SHP77 (cell line): ENCODE measurements at regions not wholly inside any gene's neighbourhood (a gene's known extent, or its start where the extent isn't known, plus 50 kb on each side); places are given as distances from the start of the nearest gene placed in this dataset.
"Not testable (repeated sequence)": the region's sequence is repeated elsewhere in the genome, so short reads cannot be mapped to it uniquely, and the experiment has no call there.

Source experiments
- DNase-seq, 2 experiments: peaks; one replicate each; lab custom pipeline; 2025; lab: John Stamatoyannopoulos, UW

DNA sequence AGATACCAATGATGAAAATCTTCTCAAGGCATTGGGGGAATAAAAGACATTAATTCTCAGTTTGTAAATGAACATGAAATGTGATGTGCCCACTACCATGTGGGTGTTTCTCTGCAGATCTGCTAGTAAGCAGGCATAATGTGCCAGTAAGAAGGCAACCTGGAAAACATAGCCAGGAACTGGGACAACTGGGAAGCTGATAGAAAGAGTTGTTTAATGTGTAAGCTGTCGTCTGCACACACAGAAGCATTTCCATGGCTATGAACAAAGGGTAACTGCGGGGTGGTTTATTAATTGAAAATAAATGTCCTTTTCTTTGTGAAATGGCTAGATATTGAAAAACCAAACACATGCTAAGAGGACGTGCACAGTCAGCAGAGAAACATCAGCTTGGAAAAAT lies 52.0 kb downstream of the ZC3H11B start:
- no peak for DNase-seq

DNA sequence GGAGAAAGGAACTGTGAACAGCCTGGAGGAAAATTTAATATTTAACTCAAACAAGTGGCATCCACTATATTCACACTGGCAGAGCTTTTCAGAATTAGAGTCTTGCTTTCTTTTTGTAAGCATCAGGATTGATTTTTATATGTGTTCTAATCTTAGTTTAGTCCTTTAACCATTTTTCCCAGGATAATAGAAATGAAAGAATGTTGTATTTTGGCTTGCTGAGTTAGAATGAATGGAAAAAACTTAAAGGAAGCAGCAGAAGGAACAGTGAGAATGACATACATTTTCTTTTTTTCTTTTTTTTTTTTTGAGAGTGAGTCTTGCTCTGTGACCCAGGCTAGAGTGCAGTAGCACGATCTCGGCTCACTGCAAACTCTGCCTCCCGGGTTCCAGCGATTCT lies 53.0 kb downstream of the ZC3H11B start:
- no peak for DNase-seq

DNA sequence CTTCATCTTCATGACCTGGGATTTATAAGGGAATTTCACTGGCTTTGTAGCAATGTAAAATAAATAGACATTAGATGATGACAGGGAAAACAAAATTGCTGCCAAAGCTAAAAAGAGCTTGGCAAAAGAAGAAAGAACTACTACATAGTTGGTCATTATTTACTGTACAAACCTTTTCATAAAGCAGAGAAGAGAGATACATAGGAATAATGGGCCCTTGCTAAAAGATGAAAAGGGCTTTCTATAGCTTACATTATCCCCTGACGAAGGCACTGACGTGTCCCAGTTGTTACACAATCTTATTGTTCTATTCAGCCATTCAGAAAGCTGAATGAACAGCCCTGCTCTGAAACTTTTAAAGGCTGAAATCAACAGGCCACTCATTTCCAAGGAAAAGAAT lies 57.1 kb downstream of the ZC3H11B start:
- DNase-seq = no peak

GRCh38 chr1:219555031-219555692 lies 57.7 kb downstream of the ZC3H11B start:
- no peak for DNase-seq

GRCh38 chr1:219553934-219554502 lies 58.9 kb downstream of the ZC3H11B start:
- no peak for DNase-seq

- no peak for DNase-seq
These were observed 62.7 kb downstream of the ZC3H11B start for GRCh38 chr1:219550201-219550600.

DNA sequence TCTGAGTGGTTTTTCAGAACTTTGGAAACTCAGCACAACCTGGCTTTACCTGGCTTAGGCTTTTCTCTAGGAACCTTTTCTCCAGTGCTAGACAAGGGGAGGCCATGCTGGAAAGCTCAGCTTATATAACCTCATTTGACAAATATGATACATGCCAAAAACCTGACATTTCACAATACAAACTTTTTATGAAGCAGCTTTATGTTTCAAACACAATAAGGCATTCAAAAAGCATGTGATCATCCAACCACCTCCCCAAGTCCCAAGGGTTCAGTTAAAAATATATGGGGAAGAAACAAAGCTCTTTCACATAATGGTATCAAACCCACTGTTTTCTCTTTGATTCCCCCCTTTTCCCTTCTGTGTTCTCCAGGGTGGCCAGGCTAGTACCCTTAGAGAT lies 63.7 kb downstream of the ZC3H11B start:
- no peak for DNase-seq

GRCh38 chr1:219548386-219548785 lies 64.5 kb downstream of the ZC3H11B start:
- no peak for DNase-seq

- DNase-seq = not testable (repeated sequence)
These were observed 67.1 kb downstream of the ZC3H11B start for GRCh38 chr1:219545756-219546155.

DNA sequence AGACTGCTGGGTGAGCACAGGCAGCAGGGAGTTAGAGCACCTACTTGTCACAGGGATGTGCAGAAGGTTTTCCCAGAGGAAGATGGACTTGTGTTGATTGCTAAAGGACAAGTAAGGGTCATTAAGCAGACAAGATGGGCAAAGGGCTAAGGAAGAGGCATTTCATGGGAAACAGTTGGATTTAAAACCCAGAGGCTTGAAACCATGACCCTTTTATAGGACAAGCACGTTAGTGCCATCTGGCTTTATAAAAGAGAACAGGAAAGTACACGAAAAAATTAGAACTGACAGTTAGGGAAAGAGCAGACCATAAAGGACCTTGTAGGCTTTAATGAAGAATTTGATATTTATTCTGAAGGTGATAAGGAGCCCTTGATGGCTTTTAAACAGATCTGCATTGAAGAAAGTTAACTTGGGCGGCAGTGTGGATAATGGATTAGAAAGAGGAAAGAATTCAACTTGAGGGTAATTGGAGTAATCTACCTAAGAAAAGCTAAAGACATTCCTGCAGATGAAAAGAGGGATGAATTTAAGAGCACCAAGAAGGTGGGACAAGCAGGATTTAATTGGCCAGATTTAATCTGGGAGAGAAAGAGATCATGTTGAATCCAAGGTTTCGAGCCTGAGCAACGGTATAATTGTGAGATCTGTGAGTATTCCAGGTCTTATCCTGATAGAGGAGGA lies 68.6 kb downstream of the ZC3H11B start:
- DNase-seq = no peak

DNA sequence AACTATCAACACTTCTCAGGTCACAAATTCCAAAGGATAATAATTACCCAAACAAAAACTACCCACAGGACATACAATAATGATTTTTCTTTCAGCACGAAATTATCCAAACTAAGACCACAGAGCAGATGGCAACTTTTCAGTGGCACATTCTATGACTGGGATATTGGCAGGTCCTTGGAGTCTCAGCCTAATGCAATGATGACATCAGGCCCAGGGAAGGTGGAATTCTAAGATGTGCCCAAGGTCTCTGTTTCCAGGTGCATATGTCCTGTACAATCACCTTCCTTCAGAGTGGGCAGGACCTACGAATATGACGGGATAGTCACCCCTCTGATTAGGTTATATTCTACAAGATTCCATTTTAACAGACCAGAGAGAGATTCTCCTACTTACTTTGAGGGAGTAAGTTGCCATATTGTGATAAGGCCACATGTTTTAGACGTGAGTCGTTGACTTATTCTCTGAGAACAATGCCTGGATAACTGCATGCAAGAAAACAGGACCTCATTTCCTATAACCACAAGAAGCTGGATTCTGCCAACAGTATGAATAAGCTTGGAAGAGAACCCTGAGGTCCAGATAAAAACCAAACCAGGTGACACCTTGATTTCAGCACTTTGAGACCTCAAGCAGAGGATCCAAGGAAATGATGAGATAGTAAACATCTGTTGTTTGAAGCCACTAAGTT lies 69.9 kb downstream of the ZC3H11B start:
- no peak for DNase-seq

GRCh38 chr1:219541946-219542345 lies 71.0 kb downstream of the ZC3H11B start:
- DNase-seq = no peak

DNA sequence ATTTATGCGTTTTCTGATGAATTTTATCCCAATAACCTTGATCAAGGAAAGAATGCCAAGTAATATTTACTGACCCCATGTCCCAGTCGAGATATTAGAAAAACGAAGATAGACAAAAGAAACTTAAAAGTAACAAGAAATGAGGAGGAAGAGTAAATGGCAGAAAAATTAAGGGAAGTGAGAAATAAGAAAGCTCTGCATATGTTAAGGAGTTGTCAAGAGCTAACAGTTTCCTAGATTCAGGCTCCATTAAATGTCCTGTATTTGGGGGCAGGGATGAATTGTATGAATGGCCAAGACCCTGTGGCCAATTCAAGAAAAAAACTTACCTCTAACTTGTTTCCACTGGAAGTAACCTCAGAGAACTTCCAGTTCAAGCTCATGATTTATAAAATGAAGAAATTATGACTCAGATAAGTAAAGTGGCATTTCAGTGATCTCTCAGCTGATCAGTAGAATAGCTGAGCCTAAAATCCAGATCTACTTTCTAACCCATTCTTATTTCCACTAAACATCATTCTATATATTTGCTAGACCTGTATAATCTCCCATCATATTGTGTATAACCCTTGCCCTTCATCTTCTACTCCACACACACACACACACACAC lies 73.2 kb downstream of the ZC3H11B start:
- DNase-seq = no peak

DNA sequence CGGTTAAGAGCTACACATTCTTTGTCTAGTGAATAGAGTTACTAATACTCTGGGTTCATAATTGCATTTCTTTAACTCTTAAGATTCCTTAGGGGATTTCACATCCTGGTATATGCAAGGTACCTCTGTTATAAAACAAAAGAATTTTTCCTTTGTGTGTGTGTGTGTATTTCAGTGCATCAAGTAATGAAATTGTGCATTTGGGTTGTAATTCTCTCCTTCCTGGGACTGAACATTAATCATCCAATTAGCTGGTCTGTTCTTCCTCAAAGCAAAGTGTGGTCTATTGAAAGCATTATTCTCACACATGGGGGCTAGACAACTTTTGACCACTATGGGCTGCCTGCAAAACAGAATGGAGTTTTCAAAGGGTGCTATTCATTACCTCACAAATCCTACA lies 74.0 kb downstream of the ZC3H11B start:
- no peak for DNase-seq

- no peak for DNase-seq
These were observed 75.7 kb downstream of the ZC3H11B start for GRCh38 chr1:219537223-219537631.

- DNase-seq = no peak
These were observed 76.9 kb downstream of the ZC3H11B start for GRCh38 chr1:219536038-219536437.

DNA sequence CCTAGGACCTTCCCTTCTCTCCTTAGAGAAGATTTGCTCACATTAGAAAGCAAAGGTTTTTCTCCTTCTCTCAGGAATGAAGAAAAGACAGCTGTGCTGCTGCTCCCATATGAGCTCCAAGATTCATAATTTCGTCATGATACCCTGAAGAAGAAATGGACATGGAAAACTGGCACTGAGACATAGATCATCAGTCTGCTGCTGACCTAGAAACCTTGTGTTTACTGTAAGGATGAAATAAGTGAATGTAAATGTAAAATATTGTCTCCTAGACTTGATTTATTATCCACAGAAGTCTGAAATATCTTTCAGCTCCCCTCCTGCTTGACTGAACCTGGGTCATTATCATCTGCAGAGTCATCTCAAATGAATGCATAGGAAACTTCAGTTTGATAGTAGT lies 77.9 kb downstream of the ZC3H11B start:
- DNase-seq = no peak

DNA sequence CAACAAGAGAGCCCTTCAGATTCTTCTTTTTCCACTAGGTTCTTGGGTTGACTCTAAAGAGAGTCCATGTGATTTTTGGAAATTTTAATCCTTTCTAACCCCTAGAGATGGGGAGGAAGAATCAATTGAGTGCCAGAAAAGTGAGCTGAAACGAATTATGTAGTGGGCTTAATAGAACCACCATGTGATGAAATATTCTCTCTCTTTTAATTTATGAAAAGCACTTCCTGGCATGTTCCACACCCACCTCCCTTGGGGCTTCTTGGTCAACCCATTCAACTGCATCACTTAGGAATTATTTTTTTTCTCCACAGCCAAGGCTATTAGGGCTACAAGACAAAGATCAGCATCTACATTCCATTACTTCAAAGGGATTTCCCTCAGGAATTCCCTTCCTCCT lies 79.6 kb downstream of the ZC3H11B start:
- DNase-seq = no peak

DNA sequence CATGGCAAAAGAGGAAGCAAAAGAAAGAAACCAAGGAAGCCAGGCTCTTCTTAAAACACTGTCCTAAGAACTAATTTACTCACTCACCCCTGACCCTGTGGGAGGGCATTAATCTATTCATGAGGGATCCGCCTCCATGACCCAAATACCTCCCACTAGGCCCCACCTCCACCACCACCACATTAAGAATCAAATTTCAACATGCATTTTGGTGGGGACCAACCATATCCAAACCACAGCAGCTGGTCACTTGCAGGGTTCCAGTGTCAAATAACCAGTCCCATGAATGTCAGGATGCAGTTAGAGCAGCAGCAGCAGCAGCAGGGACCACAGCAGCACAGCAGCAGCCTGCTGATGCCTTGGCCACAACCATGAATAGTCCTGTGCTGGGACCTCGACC lies 83.8 kb downstream of the ZC3H11B start:
- DNase-seq = no peak

- DNase-seq = no peak
These were observed 84.3 kb downstream of the ZC3H11B start for GRCh38 chr1:219528633-219529032.

GRCh38 chr1:219527994-219528393 lies 84.9 kb downstream of the ZC3H11B start:
- no peak for DNase-seq

DNA sequence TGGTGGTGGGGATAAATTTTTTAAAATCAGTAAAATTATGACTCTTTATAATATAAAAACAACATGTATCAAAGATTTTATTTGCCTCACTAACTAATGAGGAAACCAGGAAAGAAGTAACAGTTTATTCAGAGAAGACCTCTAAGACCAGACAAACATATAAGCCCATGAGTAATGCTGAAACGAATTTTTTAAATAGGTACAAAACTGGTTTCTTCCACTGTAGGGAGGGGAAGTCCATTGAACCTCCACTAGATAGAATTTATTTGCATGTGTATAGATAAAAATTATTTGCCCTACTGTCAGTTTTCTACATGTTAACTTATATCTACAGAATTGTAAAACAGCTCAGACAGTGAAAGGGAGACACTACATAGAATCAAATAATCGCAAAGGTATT lies 86.8 kb downstream of the ZC3H11B start:
- DNase-seq = no peak

- DNase-seq = no peak
These were observed 89.5 kb downstream of the ZC3H11B start for GRCh38 chr1:219523411-219523810.
